ENCODE measurements at regions not wholly inside any gene's neighbourhood (a gene's known extent, or its start where the extent isn't known, plus 50 kb on each side); places are given as distances from the start of the nearest gene placed in this dataset.

GRCh38 chr17:74024871-74025531, 178.5 kb upstream of the RPL38 start:
- CTCF ChIA-PET (ENCODE audit: low intra/inter-chr PET ratio) = no interaction called here
- POLR2A ChIA-PET = interaction anchor here (0.6 to 0.8 kb wide), 3 partner anchors 21 to 1399 kb away, joined by 3 read pairs; no protein-coding TSS in a partner anchor
- Histone ChIP-seq H3K4me2 (ENCODE audit: insufficient read depth, low read length) (no peak overlapping the region), H3K27ac (ENCODE audit: extremely low read depth, low read depth, low read length) (no peak overlapping the region), H3K4me1 (replicated peaks in 1 of 2; ENCODE audit: control insufficient read depth in 2 of 2, insufficient read depth in 2 of 2, low read length in 2 of 2) (no peaks in the 10 kb centered on the region), H3K9me1 (ENCODE audit: control insufficient read depth, insufficient read depth, low read length) (no peaks in the 10 kb centered on the region), H2AFZ (ENCODE audit: low read depth, low read length) (no peak overlapping the region), H3K27me3 (ENCODE audit: control insufficient read depth in 2 of 2, insufficient read depth in 2 of 2, low read length in 2 of 2) (peaks cover 7 to 31% of the 10 kb centered on the region in 2 experiments; a peak in 3 of 5 replicates), H3K9me3 (replicated peaks; ENCODE audit: control insufficient read depth, insufficient read depth, low read depth, low read length) (no peaks in the 10 kb centered on the region), H4K20me1 (replicated peaks; ENCODE audit: control insufficient read depth, insufficient read depth, low read length) (no peaks in the 10 kb centered on the region), H3K4me3 (no peak overlapping the region), H3K9ac (ENCODE audit: insufficient read depth in 1 of 2, low read depth in 2 of 2, low read length in 2 of 2) (no peak overlapping the region), H3K79me2 (ENCODE audit: control insufficient read depth, insufficient read depth, low read length) (no peaks in the 10 kb centered on the region), H3K36me3 (ENCODE audit: control insufficient read depth, insufficient read depth, low read length) (no peaks in the 10 kb centered on the region)
- BruUV-seq (replicated peaks) = no TSS peak
- FAIRE-seq (no peak), ATAC-seq (no peak), DNase-seq (ENCODE audit: extremely low read depth in 1 of 4, low spot score in 3 of 4) (peak in 1 of 4 experiments; percentile 16)
- in situ Hi-C loops (cut with MboI) = no loop called here
- intact Hi-C loops (cut with micrococcal nuclease) = no loop called here
- 0% methylated on average over 10 of the region's 10 CpGs for whole genome bisulfite sequencing (ENCODE audit: insufficient coverage, low coverage, missing lambda C conversion rate)
- TF ChIP-seq CHD2 (IDR thresholded peaks at IDR 0.05; ENCODE audit: low read depth, low read length) (no peak), ID3 (CRISPR knock-in tag; IDR thresholded peaks at IDR 0.05) (no peak), ID3 (tag; IDR thresholded peaks at IDR 0.05) (peak; percentile 87), SP2 (IDR thresholded peaks at IDR 0.05; ENCODE audit: extremely low read depth, low read depth, low read length, poor library complexity, severe bottlenecking) (no peak), NR2C1 (IDR thresholded peaks at IDR 0.05) (no peak), NR2C1 (tag; IDR thresholded peaks at IDR 0.05) (peak; percentile 27; the same call in 1 of the 2 replicates)
